Dermis blood vessel endothelial cell (primary cell): ENCODE measurements at regions not wholly inside any gene's neighbourhood (a gene's known extent, or its start where the extent isn't known, plus 50 kb on each side); places are given as distances from the start of the nearest gene placed in this dataset.
"Not testable (repeated sequence)": the region's sequence is repeated elsewhere in the genome, so short reads cannot be mapped to it uniquely, and the experiment has no call there.

Experiments
- DNase-seq: peaks from one replicate; pipeline ENCODE4 v3.0.0; 2010

DNA sequence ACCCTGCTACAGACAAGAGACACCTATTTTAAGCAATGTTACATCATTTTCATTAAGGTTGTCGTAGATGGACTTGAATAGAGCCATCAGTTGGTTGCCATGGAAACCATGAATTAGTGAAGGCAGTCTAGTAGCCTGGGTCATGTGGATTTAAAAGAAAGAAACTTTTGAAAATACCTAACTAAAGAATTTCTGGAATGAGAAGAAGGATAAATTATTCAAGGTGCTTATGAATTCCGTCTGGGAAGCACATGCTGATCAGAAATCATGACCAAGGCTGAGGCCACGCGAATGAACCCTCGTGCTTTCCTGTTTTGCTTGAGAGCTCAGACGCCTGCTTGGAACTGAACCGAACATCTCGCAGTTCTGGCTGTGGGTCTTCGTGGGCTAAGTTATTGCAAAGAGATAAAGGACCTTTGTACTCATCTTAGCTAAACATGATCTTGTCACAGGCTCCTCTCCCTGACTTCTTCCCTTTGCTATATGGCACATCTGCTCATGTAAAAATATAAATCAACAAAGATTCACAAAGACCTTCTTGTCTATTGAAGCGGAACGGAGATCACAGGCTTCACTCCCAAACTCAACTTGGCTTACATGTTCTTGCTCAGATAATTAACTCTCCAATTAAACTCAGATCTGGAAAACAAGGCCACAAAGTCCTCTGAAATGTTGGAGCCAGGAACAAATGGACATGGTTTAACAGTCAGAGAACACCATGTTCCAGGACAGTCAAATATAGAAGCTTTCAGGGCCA, 140.2 kb downstream of the NUFIP1 start:
- no peak for DNase-seq

- DNase-seq: not testable (repeated sequence)
Measured at GRCh38 chr13:44845281-44846058, 143.8 kb downstream of the NUFIP1 start.

- no peak for DNase-seq
Measured at GRCh38 chr13:44844786-44845185, 144.5 kb downstream of the NUFIP1 start.

DNA sequence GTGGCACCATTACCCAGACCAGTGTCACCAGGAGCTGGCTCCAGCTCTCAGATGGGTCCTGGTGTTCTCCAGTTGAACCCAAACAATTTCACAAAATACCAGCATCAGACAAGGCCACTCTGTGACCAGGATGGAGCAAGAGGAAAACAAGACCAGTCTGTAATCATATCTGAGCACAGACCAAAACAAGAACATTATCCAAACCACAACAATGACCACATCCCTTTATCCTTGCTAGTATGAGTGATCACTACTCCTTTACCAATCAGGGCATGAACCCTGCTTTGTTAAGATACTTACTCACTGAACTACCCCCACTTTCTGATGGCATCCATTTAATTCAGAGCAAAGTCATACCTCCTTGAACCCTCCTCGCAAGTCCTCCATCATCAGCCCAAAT, 145.9 kb downstream of the NUFIP1 start:
- no peak for DNase-seq

DNA sequence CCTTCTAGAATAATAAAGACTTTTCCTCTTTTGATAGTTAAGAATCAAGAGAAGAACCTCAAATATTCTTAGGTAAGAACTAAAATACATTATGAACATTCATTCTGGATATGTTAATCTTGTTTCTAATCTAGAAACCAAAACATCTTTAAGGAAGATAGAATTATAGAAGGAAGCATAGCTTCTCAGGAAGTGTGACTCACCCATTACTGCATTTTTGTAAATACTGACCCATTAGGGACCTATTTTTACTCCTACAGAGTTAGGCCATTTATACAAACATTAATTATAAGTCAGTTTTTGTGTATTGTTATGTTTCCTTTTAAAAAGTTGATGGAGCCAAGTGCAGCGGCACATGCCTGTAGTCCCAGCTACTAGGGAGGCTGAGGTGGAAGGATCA, 147.1 kb downstream of the NUFIP1 start:
- DNase-seq: peak; percentile 52

DNA sequence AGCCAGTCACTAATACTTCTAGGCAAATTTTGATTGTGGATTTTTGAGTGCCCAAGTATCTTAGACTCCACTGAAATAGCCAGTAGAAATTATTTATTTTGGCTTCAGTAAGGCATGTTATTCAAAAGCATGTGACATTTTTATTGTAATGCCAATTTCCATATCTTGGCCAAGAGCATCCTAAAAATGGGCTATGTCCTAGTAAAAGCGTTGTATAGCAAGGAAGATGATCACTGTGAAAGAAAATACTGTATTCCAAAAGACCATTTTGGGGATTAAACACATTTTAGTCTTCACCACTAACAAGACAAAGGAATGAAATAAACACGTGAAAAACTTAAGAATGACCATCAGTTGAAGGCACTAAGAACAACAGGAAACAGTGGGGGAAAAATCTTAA, 149.1 kb downstream of the NUFIP1 start:
- no peak for DNase-seq

DNA sequence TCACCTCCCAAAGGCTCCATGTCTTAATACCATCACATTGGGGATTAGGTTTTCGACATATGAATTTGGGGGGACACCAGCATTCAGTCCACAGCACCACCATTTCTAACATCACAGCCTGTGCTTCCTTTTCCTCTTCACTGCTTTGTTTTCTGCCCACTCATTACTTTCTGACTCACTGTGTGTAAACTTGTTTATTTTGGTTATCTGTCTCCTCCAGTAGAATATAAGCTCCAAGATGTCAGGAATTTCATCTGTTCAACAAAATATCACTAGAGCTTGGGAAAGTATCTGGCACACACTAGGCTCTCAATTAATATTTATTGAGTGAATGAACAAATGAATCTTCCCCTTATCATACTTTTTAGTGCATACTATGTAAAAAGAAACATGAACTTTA, 152.0 kb downstream of the NUFIP1 start:
- DNase-seq: peak; percentile 44

DNA sequence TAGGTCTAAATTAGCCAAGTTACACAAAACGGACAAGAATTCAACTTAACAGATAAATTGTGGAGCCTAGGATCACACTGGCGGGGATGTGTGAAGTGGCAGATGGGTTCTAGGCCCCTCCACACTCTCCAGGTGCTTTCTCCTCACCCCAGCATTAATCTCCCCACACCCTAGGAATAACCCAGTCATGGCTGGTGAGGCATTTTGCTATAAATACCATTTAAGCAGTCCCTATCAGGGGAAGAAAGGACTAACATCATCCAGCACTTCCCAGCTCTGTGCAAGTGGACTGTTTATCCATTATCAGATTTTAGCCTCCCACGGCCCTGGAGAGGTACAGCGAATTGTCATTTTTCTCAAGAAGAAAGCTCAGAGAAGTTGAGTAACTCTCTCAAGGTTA, 154.9 kb downstream of the NUFIP1 start:
- no peak for DNase-seq

- no peak for DNase-seq
Measured at GRCh38 chr13:44833626-44834025, 155.6 kb downstream of the NUFIP1 start.

GRCh38 chr13:44833139-44833538, 156.1 kb downstream of the NUFIP1 start:
- no peak for DNase-seq

GRCh38 chr13:44826591-44827350, 162.5 kb downstream of the NUFIP1 start:
- DNase-seq: no peak

- DNase-seq: no peak
Measured at GRCh38 chr13:44825953-44826352, 163.3 kb downstream of the NUFIP1 start.

GRCh38 chr13:44823555-44823954, 165.7 kb downstream of the NUFIP1 start:
- DNase-seq: not testable (repeated sequence)

DNA sequence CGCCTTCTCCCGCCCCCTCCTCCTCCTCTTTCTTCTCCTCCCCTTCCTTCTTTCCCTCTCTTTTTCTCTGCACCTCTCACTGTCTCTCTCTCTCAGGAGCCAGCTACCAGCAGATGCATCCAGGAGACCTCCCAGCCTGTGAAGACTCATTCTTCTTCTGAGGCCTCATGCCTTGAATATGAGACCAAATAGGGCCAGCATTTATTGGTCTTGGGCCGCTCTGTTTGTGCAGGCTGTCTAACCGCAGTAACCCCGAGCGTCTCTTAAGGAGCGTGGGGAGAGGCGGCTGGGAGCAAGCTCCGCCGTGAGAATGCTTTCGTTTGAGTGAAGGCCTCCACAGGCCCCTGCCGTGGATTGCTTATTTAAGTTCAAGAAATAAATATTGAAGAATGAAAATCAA, 167.0 kb downstream of the NUFIP1 start:
- no peak for DNase-seq

DNA sequence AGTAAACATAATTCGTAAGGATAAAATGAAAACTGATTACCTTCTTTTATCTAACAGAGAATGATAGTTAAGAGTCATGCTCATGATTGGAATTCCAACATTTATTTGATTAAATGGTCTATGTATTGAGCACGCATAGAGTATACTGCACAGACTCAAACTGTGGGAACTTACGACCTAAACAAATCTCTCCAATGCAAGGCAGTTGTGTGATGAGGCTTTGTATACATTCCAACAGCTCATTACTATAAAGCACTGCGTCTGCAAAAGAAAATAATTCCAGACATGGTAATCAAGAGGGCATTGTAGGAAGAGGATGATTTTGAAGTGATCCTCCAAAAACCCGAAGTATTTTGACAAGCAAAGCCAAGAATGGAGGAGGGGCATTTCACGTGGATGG, 169.5 kb downstream of the NUFIP1 start:
- DNase-seq: no peak

DNA sequence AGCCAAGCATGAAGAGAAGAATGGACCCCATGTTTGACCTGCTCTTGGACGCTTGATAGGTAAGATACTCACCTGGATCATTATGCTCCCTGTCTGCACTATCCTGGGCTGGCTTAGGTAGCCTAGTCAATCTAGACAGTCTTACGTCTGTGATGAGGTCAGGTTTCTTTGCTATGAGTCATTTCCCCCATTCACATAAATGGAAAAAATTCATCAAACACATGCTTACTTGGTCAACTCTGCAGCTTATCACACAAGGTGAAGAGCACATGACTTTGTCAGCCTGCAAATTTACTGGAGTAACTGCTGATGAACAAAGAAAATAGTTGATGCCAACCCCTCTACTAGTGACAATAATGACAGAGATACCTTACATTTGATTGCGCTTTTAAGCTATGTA, 170.0 kb downstream of the NUFIP1 start:
- DNase-seq: peak; percentile 82

DNA sequence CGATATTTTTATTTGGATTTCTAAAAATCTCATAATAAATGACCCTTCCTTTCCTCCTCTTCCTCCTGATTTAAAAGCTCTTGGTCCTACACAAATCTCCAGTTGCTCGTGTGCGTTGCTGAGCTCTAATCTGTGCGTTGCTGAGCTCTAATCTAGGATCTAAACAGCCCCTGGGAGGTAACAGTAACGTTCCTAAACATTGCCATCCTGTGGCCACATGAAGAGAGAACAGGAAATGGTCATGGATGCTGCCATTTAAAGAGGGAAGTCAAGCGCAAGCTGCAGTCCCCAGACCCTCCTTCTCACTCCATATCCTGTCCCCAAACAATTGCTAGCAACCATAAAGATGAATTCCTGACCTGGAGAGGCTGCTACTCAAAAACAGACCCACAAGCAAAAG, 170.8 kb downstream of the NUFIP1 start:
- peak; percentile 33 for DNase-seq

DNA sequence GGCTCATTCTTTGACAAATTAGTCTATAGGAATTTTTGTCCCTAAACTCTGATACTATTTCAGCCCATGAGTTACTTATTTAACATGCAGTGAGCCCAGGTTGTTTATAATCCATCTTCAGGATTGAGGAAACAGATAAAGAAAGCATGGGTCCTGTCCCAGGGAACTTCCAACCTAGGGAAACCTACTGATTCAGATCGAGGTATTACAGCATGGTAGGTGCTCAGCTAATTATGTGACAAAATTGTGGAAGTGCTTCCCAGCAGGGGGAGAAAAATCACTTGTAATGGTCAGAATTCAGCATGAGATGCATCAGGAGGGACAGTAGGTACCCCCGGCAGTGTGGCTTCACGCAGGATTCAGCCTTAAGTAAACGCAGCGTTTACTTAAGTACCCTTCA, 171.3 kb downstream of the NUFIP1 start:
- no peak for DNase-seq

GRCh38 chr13:44817131-44817671, 172.1 kb downstream of the NUFIP1 start:
- DNase-seq: peak; percentile 41

- no peak for DNase-seq
Measured at GRCh38 chr13:44816701-44817100, 172.6 kb downstream of the NUFIP1 start.

DNA sequence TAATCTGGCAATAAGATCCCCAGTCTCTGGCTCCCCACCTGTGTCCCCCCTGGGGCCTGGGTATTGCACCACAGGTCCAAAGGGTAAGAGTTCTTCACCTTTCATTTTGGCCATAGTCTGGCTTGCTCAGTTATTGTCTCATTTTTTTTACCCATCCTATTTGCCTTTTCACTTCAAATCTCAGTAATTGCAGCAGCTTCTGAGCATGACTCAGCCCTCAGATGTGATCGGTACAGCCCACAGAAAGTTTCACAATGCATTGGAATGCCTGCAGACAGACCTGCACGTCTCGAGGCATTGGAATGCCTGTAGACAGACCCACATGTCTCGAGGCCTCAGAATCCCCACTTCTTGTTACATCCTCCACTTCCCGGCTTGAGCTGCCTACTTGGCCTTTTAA, 173.6 kb downstream of the NUFIP1 start:
- peak; percentile 79 for DNase-seq

- DNase-seq: no peak
Measured at GRCh38 chr13:44814836-44815235, 174.4 kb downstream of the NUFIP1 start.

DNA sequence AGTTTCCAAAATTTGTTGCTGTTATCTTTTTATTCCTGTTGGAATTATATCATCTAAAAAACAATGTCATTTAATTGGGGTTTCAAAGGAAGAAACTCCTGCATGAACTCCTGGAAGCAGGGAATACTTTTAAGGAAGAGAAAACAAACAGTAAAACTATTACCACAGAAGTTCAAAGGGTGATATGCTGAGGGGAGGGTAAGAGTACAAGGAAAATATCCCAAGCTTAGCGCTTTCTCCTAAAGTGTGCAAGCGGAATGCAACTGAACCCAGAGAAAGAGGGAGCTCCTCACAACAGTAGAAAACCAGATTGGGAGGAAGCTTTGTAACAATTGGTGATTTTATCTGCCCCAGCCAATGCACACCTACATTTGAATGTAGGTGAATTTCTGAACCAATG, 175.1 kb downstream of the NUFIP1 start:
- DNase-seq: no peak
